HepG2 (cell line): ENCODE measurements at regions not wholly inside any gene's neighbourhood (a gene's known extent, or its start where the extent isn't known, plus 50 kb on each side); places are given as distances from the start of the nearest gene placed in this dataset.

Experiments used
- ATAC-seq: fragments of 200-7000 bp; cut with Tn5 transposase; 3 replicates; pipeline ENCODE4 v1.9.1; 2020; ENCODE audit warnings: mild to moderate bottlenecking, moderate library complexity
- BruUV-seq: library from RNA; stranded (reverse); fragments of 400-500 nt; replicated peaks from 2 replicates; lab custom pipeline; 2021; lab: Mats Ljungman, UMichigan
- CTCF ChIA-PET: fragments of 300-600 bp; formaldehyde crosslinking; extraction: SDS; loops from one replicate; lab custom pipeline; 2021; ENCODE audit warnings: low total read pairs, inconsistent platforms, low intra/inter-chr PET ratio; lab: Yijun Ruan, JAX
- POLR2A ChIA-PET: fragments of 350-600 bp; sonication (Branson Sonifier 250); formaldehyde crosslinking; loops from one replicate; lab custom pipeline; 2020; ENCODE audit warnings: antibody characterized with exemption, inconsistent platforms; lab: Yijun Ruan, JAX
- DNase-seq: peaks from one replicate; pipeline ENCODE4 v3.0.0-alpha.2; 2015; ENCODE audit warnings: low spot score
- FAIRE-seq: peaks from 3 replicates; lab custom pipeline; 2011; peaks lifted over from hg19 to GRCh38; lab: Jason Lieb, UNC
- H2AFZ ChIP-seq: one replicate; pipeline ENCODE4 v1.6.1; 2011; ENCODE audit warnings: low read length, inconsistent platforms
- H3K27ac ChIP-seq: fragments of 300-600 bp; 3 replicates; pipeline ENCODE4 v1.8.0; 2011; ENCODE audit warnings: mixed run types, mild to moderate bottlenecking, mixed read lengths, low read length, inconsistent platforms; ENCODE audit not compliant: insufficient read depth; ENCODE audit errors: extremely low read length
- H3K27me3 ChIP-seq, 2 experiments: fragments of 200-600 bp in 1 of 2; 2 replicates in 1 of 2; 3 replicates in 1 of 2; pipeline versions ENCODE4 v1.6.0 to v1.8.0; 2011; ENCODE audit warnings: low read length in 2 of 2, mild to moderate bottlenecking in 2 of 2, moderate library complexity in 2 of 2, inconsistent platforms in 1 of 2; ENCODE audit not compliant: insufficient read depth in 2 of 2, control insufficient read depth in 1 of 2
- H3K36me3 ChIP-seq, 2 experiments: fragments of 200-600 bp in 1 of 2; replicated peaks in 1 of 2; 2 replicates in 1 of 2; 3 replicates in 1 of 2; pipeline versions ENCODE4 v1.5.1 to v1.8.0; 2011; ENCODE audit warnings: low read length in 2 of 2, inconsistent platforms in 1 of 2; ENCODE audit not compliant: insufficient read depth in 2 of 2, control insufficient read depth in 1 of 2
- H3K4me1 ChIP-seq: 2 replicates; pipeline ENCODE4 v1.5.1; 2012; ENCODE audit warnings: low read length, inconsistent platforms; ENCODE audit not compliant: insufficient read depth
- H3K4me2 ChIP-seq: 2 replicates; pipeline ENCODE4 v1.6.0; 2011; ENCODE audit warnings: low read depth, low read length, inconsistent platforms
- H3K4me3 ChIP-seq, 3 experiments: fragments of 200-600 bp in 1 of 3; sonication (generic), shearing (Covaris generic) in 1 of 3; replicated peaks in 1 of 3; 2 replicates each; pipeline ENCODE4 v1.5.1; 2011 to 2016; ENCODE audit warnings: low read length in 3 of 3, inconsistent platforms in 2 of 3, low read depth in 2 of 3, mild to moderate bottlenecking in 2 of 3, control low read depth in 1 of 3, mixed read lengths in 1 of 3; ENCODE audit not compliant: insufficient read depth in 1 of 3
- H3K79me2 ChIP-seq: one replicate; pipeline ENCODE4 v1.6.1; 2011; ENCODE audit warnings: low read length, inconsistent platforms; ENCODE audit not compliant: insufficient read depth
- H3K9ac ChIP-seq: 2 replicates; pipeline ENCODE4 v1.6.0; 2011; ENCODE audit warnings: mild to moderate bottlenecking, low read depth, low read length, inconsistent platforms; ENCODE audit not compliant: insufficient read depth
- H3K9me3 ChIP-seq: 2 replicates; pipeline ENCODE4 v1.5.1; 2012; ENCODE audit warnings: mild to moderate bottlenecking, low read length
- H4K20me1 ChIP-seq: 2 replicates; pipeline ENCODE4 v1.6.0; 2011; ENCODE audit warnings: inconsistent platforms, mild to moderate bottlenecking, low read length, moderate library complexity; ENCODE audit not compliant: insufficient read depth
- BCL3 ChIP-seq: sonication (generic); formaldehyde crosslinking; IDR thresholded peaks from 2 replicates; pipeline ENCODE4 v1.5.1; 2020; ENCODE audit warnings: mild to moderate bottlenecking, missing genetic modification reagents, moderate library complexity
- PAWR ChIP-seq: sonication (generic); formaldehyde crosslinking; IDR thresholded peaks from 2 replicates; pipeline ENCODE4 v1.4.0; 2020; ENCODE audit warnings: missing genetic modification reagents, mild to moderate bottlenecking, borderline replicate concordance
- ZBTB2 ChIP-seq: sonication (generic); formaldehyde crosslinking; IDR thresholded peaks from 2 replicates; pipeline ENCODE4 v1.8.0; 2022; ENCODE audit warnings: low read depth, missing genetic modification reagents
- ZNF580 ChIP-seq: IDR thresholded peaks from 2 replicates; pipeline ENCODE4 v1.6.1; 2016; ENCODE audit warnings: low read depth, borderline replicate concordance
- ZNF597 ChIP-seq: sonication (generic); formaldehyde crosslinking; IDR thresholded peaks from 2 replicates; pipeline ENCODE4 v1.5.0; 2020; ENCODE audit warnings: missing genetic modification reagents
- ZNF770 ChIP-seq: sonication (generic); formaldehyde crosslinking; IDR thresholded peaks from 2 replicates; pipeline ENCODE4 v1.5.0; 2020; ENCODE audit warnings: mild to moderate bottlenecking, missing genetic modification reagents
- ZNF780A ChIP-seq: sonication (generic); formaldehyde crosslinking; IDR thresholded peaks from 2 replicates; pipeline ENCODE4 v1.8.0; 2022; ENCODE audit warnings: mild to moderate bottlenecking, missing genetic modification reagents, moderate library complexity
- ZNF841 ChIP-seq: sonication (generic); formaldehyde crosslinking; IDR thresholded peaks from 2 replicates; pipeline ENCODE4 v1.8.1; 2023; ENCODE audit warnings: missing genetic modification reagents, borderline replicate concordance
- WGBS: methylation state at CpG from one replicate; pipeline ENCODE4 v1.1.6; 2017; ENCODE audit warnings: low lambda C conversion rate; 5-methylcytosine and 5-hydroxymethylcytosine counted together
- in situ Hi-C: cut with HindIII; loops from 2 replicates; pipeline ENCODE4 v1.10.0; 2017; ENCODE audit warnings: low pct_unique_long_range_greater_than_20kb; ENCODE audit not compliant: extremely low pct_ligation_motif_present
- intact Hi-C: fragments of 100-400 bp; cut with micrococcal nuclease; formaldehyde crosslinking; loops from one replicate; pipeline ENCODE4 v1.10.0; 2022; ENCODE audit not compliant: unreplicated experiment

- Histone ChIP-seq H2AFZ (no peak overlapping the region), H3K27ac (no peak overlapping the region), H3K36me3 (no peaks in the 10 kb centered on the region), H3K27me3 (peaks cover 1 to 20% of the 10 kb centered on the region in 2 experiments; a peak in 2 of 5 replicates), H3K4me3 (no peak overlapping the region), H3K79me2 (no peaks in the 10 kb centered on the region), H3K4me1 (no peaks in the 10 kb centered on the region), H3K4me2 (no peak overlapping the region), H3K9me3 (no peaks in the 10 kb centered on the region), H3K9ac (no peak overlapping the region), H4K20me1 (no peaks in the 10 kb centered on the region)
- in situ Hi-C loops: no loop called here
- no peak for ATAC-seq
- CTCF ChIA-PET: no interaction called here
- POLR2A ChIA-PET: no interaction called here
- intact Hi-C loops: no loop called here
- no peak for FAIRE-seq
- DNase-seq: no peak
- 4% methylated on average over 6 of the region's 6 CpGs for WGBS
- no TSS peak for BruUV-seq
- no peak for TF ChIP-seq ZNF770 (CRISPR knock-in tag)
- TF ChIP-seq BCL3: no peak
- no peak for TF ChIP-seq ZNF597
- TF ChIP-seq ZNF841: no peak
- TF ChIP-seq PAWR (CRISPR knock-in tag): no peak
- no peak for TF ChIP-seq ZNF780A
- TF ChIP-seq ZBTB2: no peak
- no peak for TF ChIP-seq ZNF580 (CRISPR knock-in tag)
Measured at GRCh38 chr14:65976761-65977404, 509.3 kb upstream of the CCDC196 start.
